ENCODE measurements at regions not wholly inside any gene's neighbourhood (a gene's known extent, or its start where the extent isn't known, plus 50 kb on each side); places are given as distances from the start of the nearest gene placed in this dataset.

- no peaks in the 10 kb centered on the region for H3K79me2 ChIP-seq (ENCODE audit: control insufficient read depth, insufficient read depth, low read length)
- ChIA-PET POLR2A (no interaction called here), SMC1A (ENCODE audit: uncharacterized antibody, unreplicated experiment) (interaction anchor here (0.6 to 2.6 kb wide), 17 partner anchors 9 to 553 kb away, joined by 3 to 15 read pairs (median 3); no protein-coding TSS in a partner anchor), CTCF (interaction anchor here (0.9 to 3.5 kb wide), 12 partner anchors 11 to 554 kb away, joined by 3 to 11 read pairs (median 4); no protein-coding TSS in a partner anchor), RAD21 (ENCODE audit: unreplicated experiment) (interaction anchor here (1.1 to 1.7 kb wide), 8 partner anchors 8 to 554 kb away, joined by 3 to 5 read pairs (median 4); no protein-coding TSS in a partner anchor)
- intact Hi-C loops (cut with micrococcal nuclease; ENCODE audit: unreplicated experiment), result no loop called here
- BruUV-seq (replicated peaks), result no TSS peak
- peak overlapping the region; percentile 31 for H2AFZ ChIP-seq (ENCODE audit: control insufficient read depth, low read depth, low read length)
- FAIRE-seq (no peak), ATAC-seq (peak; percentile 11), DNase-seq (ENCODE audit: low read depth, low spot score) (no peak)
- peak overlapping the region; percentile 44; the same call in 1 of the 2 replicates for H3K9ac ChIP-seq (ENCODE audit: control insufficient read depth, insufficient read depth, low read length)
- peak overlapping the region; percentile 76 for H3K27ac ChIP-seq (ENCODE audit: control insufficient read depth, insufficient read depth)
- H3K4me2 ChIP-seq (ENCODE audit: control insufficient read depth, insufficient read depth), result peak overlapping the region; percentile 15; the same call in 1 of the 2 replicates
- WGBS (ENCODE audit: insufficient coverage, insufficient replicate concordance, low lambda C conversion rate, missing lambda C conversion rate), result 0% methylated on average over 1 of the region's 1 CpG
- in situ Hi-C loops (cut with MboI), result loop anchor here (5.0 kb wide), 1 partner anchor 363 kb away; no protein-coding TSS in a partner anchor
- H3K4me1 ChIP-seq (ENCODE audit: control insufficient read depth, insufficient read depth, low read length), result peaks cover 42% of the 10 kb centered on the region
- TF ChIP-seq ZZZ3 (IDR thresholded peaks at IDR 0.05; ENCODE audit: control insufficient read depth, insufficient read length, low read depth) (no peak), NBN (IDR thresholded peaks at IDR 0.05) (no peak), SREBF1 (IDR thresholded peaks at IDR 0.05; ENCODE audit: low read length) (no peak), RBBP5 (conservative IDR thresholded peaks at IDR 0.05) (no peak), POLR2AphosphoS2 (IDR thresholded peaks at IDR 0.05; ENCODE audit: low read depth, low read length) (no peak), USF1 (IDR thresholded peaks at IDR 0.05; ENCODE audit: borderline replicate concordance, extremely low read length, insufficient read depth, low read depth, low read length) (no peak), E2F8 (IDR thresholded peaks at IDR 0.05; ENCODE audit: low read depth, partially characterized antibody) (no peak), SIX5 (IDR thresholded peaks at IDR 0.05; ENCODE audit: low read depth, low read length, severe bottlenecking) (no peak)
- no peak overlapping the region for H3K4me3 ChIP-seq
- no peaks in the 10 kb centered on the region for H4K20me1 ChIP-seq (ENCODE audit: control insufficient read depth, insufficient read depth)
- H3K9me3 ChIP-seq (replicated peaks; ENCODE audit: control insufficient read depth, insufficient read depth, low read length), result no peaks in the 10 kb centered on the region; the same call in 1 of the 3 replicates
- H3K36me3 ChIP-seq (ENCODE audit: control insufficient read depth in 2 of 2, insufficient read depth in 2 of 2, low read length in 1 of 2), result no peaks in the 10 kb centered on the region
- H3K27me3 ChIP-seq (replicated peaks in 1 of 2; ENCODE audit: control insufficient read depth in 2 of 2, insufficient read depth in 2 of 2, low read length in 1 of 2), result no peaks in the 10 kb centered on the region
These were observed 136.5 kb upstream of the OLIG3 start for GRCh38 chr6:137630666-137631065.
